OCI-LY7 (cell line): ENCODE measurements at regions not wholly inside any gene's neighbourhood (a gene's known extent, or its start where the extent isn't known, plus 50 kb on each side); places are given as distances from the start of the nearest gene placed in this dataset.

Experiments used
- BruUV-seq: library from RNA; stranded (reverse); fragments of 400-500 nt; replicated peaks from 2 replicates; lab custom pipeline; 2021; lab: Mats Ljungman, UMichigan
- CTCF ChIA-PET: fragments of 300-600 bp; sonication (Branson Sonifier 250); formaldehyde crosslinking; loops from one replicate; lab custom pipeline; 2022; ENCODE audit warnings: antibody characterized with exemption; ENCODE audit not compliant: unreplicated experiment; lab: Charles Lee
- POLR2A ChIA-PET: fragments of 300-600 bp; sonication (Branson Sonifier 250); formaldehyde crosslinking; loops from one replicate; lab custom pipeline; 2022; ENCODE audit warnings: antibody characterized with exemption; lab: Charles Lee
- DNase-seq: peaks from one replicate; pipeline ENCODE4 v3.0.0-alpha.2; 2015; ENCODE audit warnings: low spot score
- H2AFZ ChIP-seq: fragments of 200-600 bp; sonication (generic), shearing (Covaris generic); 2 replicates; pipeline ENCODE4 v1.6.1; 2014; ENCODE audit warnings: mild to moderate bottlenecking, antibody characterized with exemption, low read length, moderate library complexity
- H3K27ac ChIP-seq: fragments of 200-600 bp; sonication (generic); 2 replicates; pipeline ENCODE4 v1.5.1; 2014; ENCODE audit warnings: mixed run types, low read depth, mild to moderate bottlenecking, moderate library complexity, low read length, inconsistent platforms; ENCODE audit not compliant: poor library complexity, severe bottlenecking
- H3K36me3 ChIP-seq: fragments of 200-600 bp; sonication (generic); 2 replicates; pipeline ENCODE4 v1.6.1; 2014; ENCODE audit warnings: mild to moderate bottlenecking, antibody characterized with exemption, low read length, moderate library complexity, mixed read lengths; ENCODE audit not compliant: insufficient read depth
- H3K4me1 ChIP-seq: fragments of 200-600 bp; sonication (generic); 2 replicates; pipeline ENCODE4 v1.5.1; 2014; ENCODE audit warnings: mild to moderate bottlenecking, low read length; ENCODE audit not compliant: insufficient read depth, poor library complexity, severe bottlenecking
- H3K4me2 ChIP-seq: fragments of 200-600 bp; sonication (generic); 2 replicates; pipeline ENCODE4 v1.6.1; 2014; ENCODE audit warnings: mild to moderate bottlenecking, low read length
- H3K4me3 ChIP-seq: fragments of 200-600 bp; sonication (generic); 2 replicates; pipeline ENCODE4 v1.5.1; 2014; ENCODE audit warnings: mild to moderate bottlenecking, low read depth, low read length; ENCODE audit not compliant: poor library complexity, severe bottlenecking
- H3K79me2 ChIP-seq: fragments of 200-600 bp; sonication (generic); 2 replicates; pipeline ENCODE4 v1.6.1; 2016; ENCODE audit warnings: low read depth, mild to moderate bottlenecking, low read length, moderate library complexity, mixed read lengths; ENCODE audit not compliant: insufficient read depth
- H3K9me2 ChIP-seq: fragments of 200-600 bp; sonication (generic); 2 replicates; pipeline ENCODE4 v1.6.1; 2016; ENCODE audit warnings: mild to moderate bottlenecking, low read length, mixed read lengths; ENCODE audit not compliant: insufficient read depth
- H3K9me3 ChIP-seq: fragments of 200-600 bp; sonication (generic); 2 replicates; pipeline ENCODE4 v1.6.1; 2014; ENCODE audit warnings: mild to moderate bottlenecking, mixed run types, low read length, mixed read lengths
- H4K20me1 ChIP-seq: fragments of 200-600 bp; sonication (generic); 2 replicates; pipeline ENCODE4 v1.6.1; 2014; ENCODE audit warnings: mild to moderate bottlenecking, antibody characterized with exemption, low read length, moderate library complexity, mixed read lengths; ENCODE audit not compliant: insufficient read depth
- EZH2phosphoT487 ChIP-seq: fragments of 200-600 bp; sonication (generic); IDR thresholded peaks from 2 replicates; pipeline ENCODE4 v1.6.1; 2018; ENCODE audit warnings: low read depth, borderline replicate concordance, mild to moderate bottlenecking, mixed run types, antibody characterized with exemption, low read length, moderate library complexity, mixed read lengths
- intact Hi-C: fragments of 100-400 bp; cut with micrococcal nuclease; formaldehyde crosslinking; loops from one replicate; pipeline ENCODE4 v1.10.0; 2022; ENCODE audit not compliant: unreplicated experiment
- TF ChIP-seq, protein P1 (sequence below): fragments of 200-600 bp; sonication (generic); conservative IDR thresholded peaks from 2 replicates; pipeline ENCODE4 v1.5.1; 2014; ENCODE audit warnings: mild to moderate bottlenecking, antibody characterized with exemption, low read length, moderate library complexity, mixed read lengths

DNA sequence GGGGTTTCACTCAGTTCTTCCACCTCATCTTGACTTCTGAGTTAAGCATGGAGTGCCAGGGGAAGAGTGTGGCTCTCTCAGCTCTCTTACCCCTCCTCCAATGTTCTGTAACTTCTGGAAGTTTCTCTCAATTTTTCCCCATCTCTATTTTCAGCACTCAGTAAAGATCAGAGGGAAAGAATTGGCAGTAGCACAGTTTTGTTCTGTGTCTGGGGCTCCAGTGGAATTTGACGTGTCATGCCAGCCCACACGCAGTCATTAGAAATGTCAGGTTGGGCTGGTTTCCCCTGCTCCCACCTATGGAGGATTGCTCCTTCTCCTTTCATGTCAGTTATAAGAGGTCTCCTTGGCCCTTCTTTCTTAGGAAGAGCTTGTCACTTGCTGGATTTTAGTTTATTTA is 104.6 kb upstream of the COL3A1 start:
- H3K79me2 ChIP-seq: no peaks in the 10 kb centered on the region
- ChIA-PET CTCF (no interaction called here), POLR2A (no interaction called here)
- no peaks in the 10 kb centered on the region for H3K36me3 ChIP-seq
- H3K4me3 ChIP-seq: no peak overlapping the region
- intact Hi-C loops: no loop called here
- no peaks in the 10 kb centered on the region for H3K9me2 ChIP-seq
- BruUV-seq: no TSS peak
- H3K9me3 ChIP-seq: no peaks in the 10 kb centered on the region
- TF ChIP-seq, protein P1, sequence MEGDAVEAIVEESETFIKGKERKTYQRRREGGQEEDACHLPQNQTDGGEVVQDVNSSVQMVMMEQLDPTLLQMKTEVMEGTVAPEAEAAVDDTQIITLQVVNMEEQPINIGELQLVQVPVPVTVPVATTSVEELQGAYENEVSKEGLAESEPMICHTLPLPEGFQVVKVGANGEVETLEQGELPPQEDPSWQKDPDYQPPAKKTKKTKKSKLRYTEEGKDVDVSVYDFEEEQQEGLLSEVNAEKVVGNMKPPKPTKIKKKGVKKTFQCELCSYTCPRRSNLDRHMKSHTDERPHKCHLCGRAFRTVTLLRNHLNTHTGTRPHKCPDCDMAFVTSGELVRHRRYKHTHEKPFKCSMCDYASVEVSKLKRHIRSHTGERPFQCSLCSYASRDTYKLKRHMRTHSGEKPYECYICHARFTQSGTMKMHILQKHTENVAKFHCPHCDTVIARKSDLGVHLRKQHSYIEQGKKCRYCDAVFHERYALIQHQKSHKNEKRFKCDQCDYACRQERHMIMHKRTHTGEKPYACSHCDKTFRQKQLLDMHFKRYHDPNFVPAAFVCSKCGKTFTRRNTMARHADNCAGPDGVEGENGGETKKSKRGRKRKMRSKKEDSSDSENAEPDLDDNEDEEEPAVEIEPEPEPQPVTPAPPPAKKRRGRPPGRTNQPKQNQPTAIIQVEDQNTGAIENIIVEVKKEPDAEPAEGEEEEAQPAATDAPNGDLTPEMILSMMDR: no peak
- no peak for TF ChIP-seq EZH2phosphoT487
- no peaks in the 10 kb centered on the region for H4K20me1 ChIP-seq
- H3K4me2 ChIP-seq: no peak overlapping the region
- H3K4me1 ChIP-seq: no peaks in the 10 kb centered on the region
- no peak overlapping the region for H2AFZ ChIP-seq
- DNase-seq: no peak
- no peak overlapping the region for H3K27ac ChIP-seq

DNA sequence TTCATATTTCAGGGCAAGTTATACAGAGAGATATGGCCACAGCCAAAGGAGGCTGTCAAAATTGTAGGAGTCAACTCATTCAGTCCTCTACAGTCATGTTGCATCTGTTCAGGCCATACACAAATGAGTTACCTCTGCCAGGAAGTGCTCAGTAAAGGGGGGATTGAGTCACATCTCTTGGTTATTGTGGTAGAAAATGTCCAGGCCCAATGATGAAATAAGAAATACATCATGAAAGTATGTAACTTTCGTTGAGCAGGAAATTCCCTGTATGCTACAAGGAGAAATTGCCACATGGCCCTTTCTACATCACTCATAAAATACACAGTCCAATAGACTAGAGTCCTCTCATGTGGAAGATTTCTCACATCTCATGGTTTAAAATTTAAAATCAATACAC is 103.9 kb upstream of the COL3A1 start:
- H3K79me2 ChIP-seq: no peaks in the 10 kb centered on the region
- ChIA-PET POLR2A (no interaction called here), CTCF (no interaction called here)
- no peak for TF ChIP-seq EZH2phosphoT487
- TF ChIP-seq, protein P1: no peak
- H3K9me3 ChIP-seq: no peaks in the 10 kb centered on the region
- H3K27ac ChIP-seq: no peak overlapping the region
- no peaks in the 10 kb centered on the region for H3K4me1 ChIP-seq
- DNase-seq: no peak
- H3K4me2 ChIP-seq: no peak overlapping the region
- no peak overlapping the region for H3K4me3 ChIP-seq
- intact Hi-C loops: no loop called here
- no peaks in the 10 kb centered on the region for H4K20me1 ChIP-seq
- BruUV-seq: no TSS peak
- H3K9me2 ChIP-seq: no peaks in the 10 kb centered on the region
- H2AFZ ChIP-seq: no peak overlapping the region
- H3K36me3 ChIP-seq: no peaks in the 10 kb centered on the region

DNA sequence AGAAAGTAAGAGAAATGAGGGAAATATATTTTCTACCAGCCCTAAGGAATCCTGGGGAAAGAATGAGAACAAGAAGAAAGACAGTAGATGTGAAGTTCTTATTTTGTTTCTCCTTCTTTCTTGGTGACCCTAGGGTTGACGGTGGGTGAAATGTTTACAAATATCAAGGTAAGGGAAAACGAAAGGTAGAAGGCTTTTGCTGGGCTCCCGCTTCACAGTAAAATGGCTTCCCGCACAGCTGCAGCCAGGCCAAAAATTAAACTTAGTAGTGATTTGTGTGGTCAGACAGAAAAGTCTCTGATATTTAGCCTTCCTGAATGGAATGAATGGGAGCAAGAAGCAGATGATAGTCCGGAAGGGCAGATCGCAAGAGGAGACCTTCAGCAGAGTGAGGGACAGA is 99.1 kb upstream of the COL3A1 start:
- Histone ChIP-seq H3K9me2 (no peaks in the 10 kb centered on the region), H3K27ac (no peak overlapping the region), H3K9me3 (no peaks in the 10 kb centered on the region), H3K4me3 (no peak overlapping the region), H4K20me1 (no peaks in the 10 kb centered on the region), H2AFZ (no peak overlapping the region), H3K4me1 (no peaks in the 10 kb centered on the region), H3K79me2 (no peaks in the 10 kb centered on the region), H3K36me3 (no peaks in the 10 kb centered on the region), H3K4me2 (no peak overlapping the region)
- intact Hi-C loops: no loop called here
- no TSS peak for BruUV-seq
- CTCF ChIA-PET: no interaction called here
- no peak for DNase-seq
- POLR2A ChIA-PET: no interaction called here
- TF ChIP-seq, protein P1: no peak
- TF ChIP-seq EZH2phosphoT487: no peak
